Fibroblast of villous mesenchyme (primary cell): ENCODE measurements at regions not wholly inside any gene's neighbourhood (a gene's known extent, or its start where the extent isn't known, plus 50 kb on each side); places are given as distances from the start of the nearest gene placed in this dataset.

Experiments used
- DNase-seq: peaks from one replicate; pipeline ENCODE4 v3.0.0-alpha.2; 2010; ENCODE audit warnings: low read depth
- H3K4me3 ChIP-seq: 2 replicates; pipeline ENCODE4 v1.5.1; 2011; ENCODE audit warnings: low read depth, mild to moderate bottlenecking, low read length
- CTCF ChIP-seq: IDR thresholded peaks from 2 replicates; pipeline ENCODE4 v1.5.1; 2012; ENCODE audit warnings: low read depth, mild to moderate bottlenecking, low read length; ENCODE audit not compliant: insufficient read depth

GRCh38 chr13:64283926-64284325 lies 2868.3 kb upstream of the PCDH20 start:
- DNase-seq: no peak
- TF ChIP-seq CTCF: no peak
- no peak overlapping the region for H3K4me3 ChIP-seq

- H3K4me3 ChIP-seq: no peak overlapping the region
- TF ChIP-seq CTCF: no peak
- DNase-seq: no peak
Observed at GRCh38 chr13:64278493-64278892, 2862.8 kb upstream of the PCDH20 start.

GRCh38 chr13:64277097-64277496 lies 2861.4 kb upstream of the PCDH20 start:
- TF ChIP-seq CTCF: no peak
- DNase-seq: no peak
- H3K4me3 ChIP-seq: no peak overlapping the region

GRCh38 chr13:64276232-64276631 lies 2860.6 kb upstream of the PCDH20 start:
- no peak overlapping the region for H3K4me3 ChIP-seq
- no peak for DNase-seq
- no peak for TF ChIP-seq CTCF

- H3K4me3 ChIP-seq: no peak overlapping the region
- no peak for TF ChIP-seq CTCF
- no peak for DNase-seq
Observed at GRCh38 chr13:64274481-64275217, 2859.0 kb upstream of the PCDH20 start.

- H3K4me3 ChIP-seq: no peak overlapping the region
- TF ChIP-seq CTCF: no peak
- DNase-seq: no peak
Observed at GRCh38 chr13:64273780-64274179, 2858.1 kb upstream of the PCDH20 start.

GRCh38 chr13:64272681-64273080 lies 2857.0 kb upstream of the PCDH20 start:
- TF ChIP-seq CTCF: no peak
- DNase-seq: no peak
- no peak overlapping the region for H3K4me3 ChIP-seq
